ENCODE measurements at regions not wholly inside any gene's neighbourhood (a gene's known extent, or its start where the extent isn't known, plus 50 kb on each side); places are given as distances from the start of the nearest gene placed in this dataset.

DNA sequence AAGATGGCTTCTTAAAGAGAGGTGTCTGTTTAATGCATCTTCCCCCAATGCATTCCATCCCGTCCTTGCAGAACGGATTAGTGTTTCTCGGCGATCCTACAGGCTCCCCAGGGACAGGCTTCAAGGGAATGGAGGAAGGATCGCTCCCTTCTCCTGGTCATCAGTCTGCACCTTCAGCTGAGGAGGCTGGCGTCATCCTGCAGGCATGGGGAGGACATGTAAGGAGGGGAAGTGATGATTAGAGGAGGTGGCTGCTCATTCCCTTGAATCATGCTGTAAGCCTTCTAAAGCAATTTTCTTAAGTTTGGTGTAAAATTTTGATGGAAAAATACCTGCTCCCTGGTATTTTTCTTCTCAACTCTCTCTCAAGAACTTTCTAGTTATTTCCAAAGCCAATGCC is 603.6 kb downstream of the NPHP4 start:
- TF ChIP-seq EZH2 (IDR thresholded peaks at IDR 0.05; ENCODE audit: low read length, missing control alignments): no peak
- TF ChIP-seq, protein P1, sequence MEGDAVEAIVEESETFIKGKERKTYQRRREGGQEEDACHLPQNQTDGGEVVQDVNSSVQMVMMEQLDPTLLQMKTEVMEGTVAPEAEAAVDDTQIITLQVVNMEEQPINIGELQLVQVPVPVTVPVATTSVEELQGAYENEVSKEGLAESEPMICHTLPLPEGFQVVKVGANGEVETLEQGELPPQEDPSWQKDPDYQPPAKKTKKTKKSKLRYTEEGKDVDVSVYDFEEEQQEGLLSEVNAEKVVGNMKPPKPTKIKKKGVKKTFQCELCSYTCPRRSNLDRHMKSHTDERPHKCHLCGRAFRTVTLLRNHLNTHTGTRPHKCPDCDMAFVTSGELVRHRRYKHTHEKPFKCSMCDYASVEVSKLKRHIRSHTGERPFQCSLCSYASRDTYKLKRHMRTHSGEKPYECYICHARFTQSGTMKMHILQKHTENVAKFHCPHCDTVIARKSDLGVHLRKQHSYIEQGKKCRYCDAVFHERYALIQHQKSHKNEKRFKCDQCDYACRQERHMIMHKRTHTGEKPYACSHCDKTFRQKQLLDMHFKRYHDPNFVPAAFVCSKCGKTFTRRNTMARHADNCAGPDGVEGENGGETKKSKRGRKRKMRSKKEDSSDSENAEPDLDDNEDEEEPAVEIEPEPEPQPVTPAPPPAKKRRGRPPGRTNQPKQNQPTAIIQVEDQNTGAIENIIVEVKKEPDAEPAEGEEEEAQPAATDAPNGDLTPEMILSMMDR (conservative IDR thresholded peaks at IDR 0.05 in 1 of 2, IDR thresholded peaks at IDR 0.05 in 1 of 2; ENCODE audit: low read depth in 1 of 2, low read length in 2 of 2): no peak

Measured in fibroblast of lung (primary cell).